GM12801 (cell line): ENCODE measurements at regions not wholly inside any gene's neighbourhood (a gene's known extent, or its start where the extent isn't known, plus 50 kb on each side); places are given as distances from the start of the nearest gene placed in this dataset.

ENCODE experiments used
- CTCF ChIP-seq: IDR thresholded peaks from one replicate; pipeline ENCODE4 v1.5.1; 2011; ENCODE audit warnings: control low read depth; ENCODE audit not compliant: insufficient read length; ENCODE audit errors: extremely low read depth

GRCh38 chr5:62046191-62046590 lies 259.8 kb upstream of the KIF2A start:
- TF ChIP-seq CTCF: no peak

- TF ChIP-seq CTCF: no peak
Observed at GRCh38 chr5:62051747-62052146, 254.3 kb upstream of the KIF2A start.

DNA sequence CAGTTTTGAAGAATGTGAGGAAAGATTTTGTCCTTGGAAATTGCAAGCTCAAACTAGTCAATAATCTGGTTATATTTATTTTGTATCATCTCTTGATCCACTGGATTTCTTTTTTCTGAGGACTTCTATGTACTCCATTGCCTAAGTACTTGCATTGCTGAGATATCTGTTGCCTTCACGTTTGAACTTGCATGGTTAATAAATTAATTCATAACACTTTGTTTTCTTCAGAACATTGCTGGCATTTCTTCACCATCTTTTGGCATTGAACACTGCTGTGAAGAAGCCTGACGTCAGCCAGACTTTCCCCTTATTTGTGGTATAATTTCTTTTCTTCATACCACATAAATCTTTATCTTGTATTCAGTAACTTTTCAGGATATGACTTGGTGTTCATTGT lies 246.0 kb upstream of the KIF2A start:
- no peak for TF ChIP-seq CTCF

- TF ChIP-seq CTCF: no peak
Observed at GRCh38 chr5:62065050-62065449, 241.0 kb upstream of the KIF2A start.

GRCh38 chr5:62066761-62067277 lies 239.2 kb upstream of the KIF2A start:
- TF ChIP-seq CTCF: no peak

DNA sequence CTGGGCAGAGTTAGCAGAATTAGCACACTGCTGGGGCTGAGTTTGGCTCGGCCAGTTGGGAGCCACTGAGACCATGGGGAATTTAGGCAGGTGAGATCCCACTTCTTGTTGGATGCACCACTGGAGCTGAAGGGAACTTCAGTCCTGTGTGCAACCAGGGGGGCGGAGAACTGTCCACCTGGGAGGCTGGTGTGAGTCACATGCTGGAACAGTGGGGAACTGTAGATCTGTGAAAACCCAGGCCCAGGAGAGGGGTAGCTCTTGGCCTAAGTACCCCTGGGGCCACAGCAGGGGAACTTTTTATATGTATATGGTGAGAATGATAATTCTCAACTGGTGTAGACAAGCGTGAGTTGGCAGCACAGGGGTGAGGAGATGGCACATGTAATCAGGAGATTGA lies 237.5 kb upstream of the KIF2A start:
- TF ChIP-seq CTCF: no peak

DNA sequence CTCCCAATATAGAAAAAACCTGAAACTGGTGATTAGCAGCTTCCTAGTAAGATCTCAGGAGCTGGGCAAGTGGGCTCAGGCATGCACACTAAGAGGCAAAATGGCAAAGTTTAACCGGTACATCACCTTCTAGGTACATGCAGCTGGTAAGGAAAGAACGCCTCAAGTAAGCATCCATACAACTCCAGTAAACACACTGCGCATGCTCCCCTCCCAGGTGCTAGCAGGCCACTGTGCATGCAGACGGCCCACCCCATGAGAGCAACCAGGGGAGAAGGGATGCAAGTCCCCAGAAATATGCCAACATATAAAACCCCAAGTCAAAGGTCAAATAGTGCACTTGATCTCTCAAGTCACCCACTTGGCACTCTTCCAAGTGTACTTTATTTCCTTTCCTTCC lies 228.6 kb upstream of the KIF2A start:
- no peak for TF ChIP-seq CTCF
